H9 (cell line): ENCODE measurements at regions not wholly inside any gene's neighbourhood (a gene's known extent, or its start where the extent isn't known, plus 50 kb on each side); places are given as distances from the start of the nearest gene placed in this dataset.

Experiments
- DNase-seq: peaks from one replicate; pipeline ENCODE4 v3.0.0-alpha.2; 2017
- H2AFZ ChIP-seq: one replicate; pipeline ENCODE4 v1.6.1; 2013; ENCODE audit warnings: mild to moderate bottlenecking, low read length, control low read depth, moderate library complexity
- H2AK5ac ChIP-seq: 2 replicates; pipeline ENCODE4 v1.6.1; 2013; ENCODE audit warnings: low read length, control low read depth, mixed read lengths; ENCODE audit not compliant: insufficient read length
- H2BK120ac ChIP-seq: one replicate; pipeline ENCODE4 v1.6.1; 2013; ENCODE audit warnings: low read depth, mild to moderate bottlenecking, low read length, control low read depth, inconsistent platforms; ENCODE audit not compliant: poor library complexity, severe bottlenecking
- H2BK12ac ChIP-seq: 2 replicates; pipeline ENCODE4 v1.6.1; 2013; ENCODE audit warnings: low read length, control low read depth, mixed read lengths, low read depth; ENCODE audit not compliant: insufficient read length
- H2BK15ac ChIP-seq: 2 replicates; pipeline ENCODE4 v1.6.1; 2013; ENCODE audit warnings: low read depth, low read length, control low read depth
- H2BK20ac ChIP-seq: one replicate; pipeline ENCODE4 v1.6.1; 2013; ENCODE audit warnings: low read depth, mild to moderate bottlenecking, low read length, control low read depth, inconsistent platforms; ENCODE audit not compliant: poor library complexity, severe bottlenecking
- H2BK5ac ChIP-seq: 2 replicates; pipeline ENCODE4 v1.6.1; 2013; ENCODE audit warnings: low read length, control low read depth, mixed read lengths; ENCODE audit not compliant: insufficient read length
- H3K14ac ChIP-seq: 2 replicates; pipeline ENCODE4 v1.6.1; 2013; ENCODE audit warnings: low read length, control low read depth; ENCODE audit not compliant: insufficient read depth
- H3K18ac ChIP-seq: 2 replicates; pipeline ENCODE4 v1.6.1; 2013; ENCODE audit warnings: low read depth, mild to moderate bottlenecking, mixed read lengths, low read length, control low read depth; ENCODE audit not compliant: insufficient read length
- H3K23ac ChIP-seq: 2 replicates; pipeline ENCODE4 v1.6.1; 2013; ENCODE audit warnings: low read length, control low read depth, mixed read lengths, low read depth; ENCODE audit not compliant: insufficient read length
- H3K23me2 ChIP-seq: 2 replicates; pipeline ENCODE4 v1.6.1; 2013; ENCODE audit warnings: low read depth, mild to moderate bottlenecking, mixed read lengths, low read length, control low read depth; ENCODE audit not compliant: insufficient read length, poor library complexity, severe bottlenecking
- H3K27ac ChIP-seq: 2 replicates; pipeline ENCODE4 v1.5.1; 2013; ENCODE audit warnings: low read length, control low read depth, mixed read lengths, low read depth; ENCODE audit not compliant: insufficient read length
- H3K27me3 ChIP-seq: 2 replicates; pipeline ENCODE4 v1.6.1; 2013; ENCODE audit warnings: low read length, control low read depth, inconsistent platforms; ENCODE audit not compliant: insufficient read depth
- H3K4ac ChIP-seq: 2 replicates; pipeline ENCODE4 v1.6.1; 2013; ENCODE audit warnings: low read depth, mild to moderate bottlenecking, control low read depth, inconsistent platforms, low read length, moderate library complexity
- H3K4me1 ChIP-seq: 2 replicates; pipeline ENCODE4 v1.6.1; 2013; ENCODE audit warnings: low read length, control low read depth, inconsistent platforms; ENCODE audit not compliant: insufficient read depth
- H3K4me2 ChIP-seq: 2 replicates; pipeline ENCODE4 v1.6.1; 2013; ENCODE audit warnings: low read length, control low read depth, mixed read lengths; ENCODE audit not compliant: insufficient read length, insufficient read depth
- H3K56ac ChIP-seq: 2 replicates; pipeline ENCODE4 v1.6.1; 2013; ENCODE audit warnings: low read depth, mild to moderate bottlenecking, mixed read lengths, low read length, control low read depth; ENCODE audit not compliant: insufficient read length
- H3K79me1 ChIP-seq: 2 replicates; pipeline ENCODE4 v1.6.1; 2013; ENCODE audit warnings: low read depth, mild to moderate bottlenecking, moderate library complexity, low read length, control low read depth, inconsistent platforms; ENCODE audit not compliant: insufficient read depth, poor library complexity, severe bottlenecking
- H3K79me2 ChIP-seq: 2 replicates; pipeline ENCODE4 v1.6.1; 2013; ENCODE audit warnings: low read length, control low read depth, inconsistent platforms; ENCODE audit not compliant: insufficient read depth
- H3K9ac ChIP-seq: 2 replicates; pipeline ENCODE4 v1.6.1; 2013; ENCODE audit warnings: low read length, control low read depth, mixed read lengths; ENCODE audit not compliant: insufficient read length; ENCODE audit errors: extremely low read depth
- H3K9me3 ChIP-seq: one replicate; pipeline ENCODE4 v1.6.1; 2013; ENCODE audit warnings: low read depth, low read length, inconsistent platforms; ENCODE audit not compliant: control insufficient read depth
- H3T11ph ChIP-seq: one replicate; pipeline ENCODE4 v1.6.1; 2013; ENCODE audit warnings: mild to moderate bottlenecking, low read length, control low read depth, inconsistent platforms
- H4K20me1 ChIP-seq: one replicate; pipeline ENCODE4 v1.6.1; 2013; ENCODE audit not compliant: control insufficient read depth, insufficient read length, insufficient read depth
- H4K5ac ChIP-seq: 2 replicates; pipeline ENCODE4 v1.6.1; 2013; ENCODE audit warnings: low read depth, mild to moderate bottlenecking, mixed read lengths, low read length, control low read depth; ENCODE audit not compliant: insufficient read length
- H4K8ac ChIP-seq: replicated peaks from 2 replicates; pipeline ENCODE4 v1.6.1; 2013; ENCODE audit warnings: low read length, control low read depth, mixed read lengths, low read depth; ENCODE audit not compliant: insufficient read length
- H4K91ac ChIP-seq: 2 replicates; pipeline ENCODE4 v1.6.1; 2013; ENCODE audit warnings: low read depth, mild to moderate bottlenecking, moderate library complexity, mixed read lengths, low read length, control low read depth; ENCODE audit not compliant: insufficient read length
- H3K27ac Mint-ChIP-seq, 3 experiments: 2 replicates in 2 of 3; 3 replicates in 1 of 3; pipeline ENCODE4 v1.8.0; 2020 to 2021; ENCODE audit warnings: mixed read lengths in 3 of 3, mild to moderate bottlenecking in 1 of 3, moderate library complexity in 1 of 3
- H3K27me3 Mint-ChIP-seq: 2 replicates; pipeline ENCODE4 v1.8.0; 2021; ENCODE audit warnings: low read depth, mild to moderate bottlenecking, moderate library complexity, mixed read lengths
- H3K36me3 Mint-ChIP-seq, 3 experiments: 2 replicates in 2 of 3; 3 replicates in 1 of 3; pipeline ENCODE4 v1.8.0; 2020 to 2021; ENCODE audit warnings: low read depth in 3 of 3, mixed read lengths in 3 of 3; ENCODE audit not compliant: insufficient read depth in 1 of 3
- H3K4me1 Mint-ChIP-seq, 2 experiments: 2 replicates each; pipeline ENCODE4 v1.8.0; 2020; ENCODE audit warnings: mixed read lengths in 2 of 2
- H3K4me3 Mint-ChIP-seq, 2 experiments: 2 replicates in 1 of 2; 3 replicates in 1 of 2; pipeline ENCODE4 v1.8.0; 2020 to 2021; ENCODE audit warnings: mild to moderate bottlenecking in 2 of 2, mixed read lengths in 2 of 2, moderate library complexity in 1 of 2
- H3K9me3 Mint-ChIP-seq, 2 experiments: 2 replicates in 1 of 2; 3 replicates in 1 of 2; pipeline ENCODE4 v1.8.0; 2020; ENCODE audit warnings: mild to moderate bottlenecking in 2 of 2, mixed read lengths in 2 of 2, moderate library complexity in 1 of 2
- WGBS: extraction: QIAGEN DNeasy Blood & Tissue Kit; methylation state at CpG from one replicate; pipeline ENCODE4 v1.1.7; 2013; ENCODE audit warnings: missing lambda C conversion rate, low lambda C conversion rate, mixed read lengths; ENCODE audit not compliant: insufficient read length; ENCODE audit errors: extremely low coverage; 5-methylcytosine and 5-hydroxymethylcytosine counted together
- TF ChIP-seq, protein P1 (sequence below): fragments of 200-600 bp; sonication (generic); conservative IDR thresholded peaks from 3 replicates; pipeline ENCODE4 v1.8.0; 2021; ENCODE audit warnings: antibody characterized with exemption, mild to moderate bottlenecking

DNA sequence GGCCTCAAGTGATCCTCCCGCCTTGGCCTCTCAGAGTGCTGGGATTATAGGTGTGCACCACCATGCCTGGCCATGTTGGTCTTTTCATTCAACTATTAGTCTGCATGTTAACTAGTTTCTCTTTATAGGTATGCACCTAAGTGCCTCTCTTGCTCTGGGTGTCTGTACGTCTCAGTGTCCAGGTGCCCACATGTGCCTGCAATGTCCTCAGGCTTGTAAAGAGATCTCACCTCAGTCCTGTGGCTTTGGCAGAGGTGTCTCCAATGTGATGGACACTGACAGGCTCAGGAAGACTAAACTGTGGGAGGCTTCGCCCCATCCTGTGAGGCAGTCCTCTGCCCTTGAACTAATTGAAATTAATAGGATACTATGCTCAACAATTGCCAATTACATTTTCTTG is 526.3 kb downstream of the PTPRU start:
- Histone ChIP-seq H2BK120ac (no peak overlapping the region), H2BK5ac (no peak overlapping the region), H3K9ac (no peak overlapping the region), H3K27ac (no peak overlapping the region), H2BK12ac (no peak overlapping the region), H3K4me1 (no peaks in the 10 kb centered on the region), H3K79me1 (no peaks in the 10 kb centered on the region), H3K14ac (no peak overlapping the region), H3K18ac (no peak overlapping the region), H3K27me3 (no peaks in the 10 kb centered on the region), H3K4ac (no peak overlapping the region), H2AFZ (no peak overlapping the region), H3T11ph (no peak overlapping the region), H3K4me2 (no peak overlapping the region), H3K9me3 (no peaks in the 10 kb centered on the region), H4K5ac (no peak overlapping the region), H3K79me2 (no peaks in the 10 kb centered on the region), H3K56ac (no peak overlapping the region), H3K23me2 (no peaks in the 10 kb centered on the region), H3K23ac (no peak overlapping the region), H4K8ac (no peak overlapping the region), H2BK20ac (no peak overlapping the region), H2AK5ac (no peak overlapping the region), H2BK15ac (no peak overlapping the region), H4K20me1 (no peaks in the 10 kb centered on the region), H4K91ac (no peak overlapping the region)
- Mint-ChIP-seq H3K27me3 (peaks cover 18% of the 10 kb centered on the region), H3K27ac (no peak overlapping the region), H3K9me3 (peaks cover 2 to 3% of the 10 kb centered on the region in 2 experiments; a peak in 2 of 5 replicates), H3K36me3 (no peaks in the 10 kb centered on the region), H3K4me1 (no peaks in the 10 kb centered on the region; a peak in 2 of 4 replicates), H3K4me3 (no peak overlapping the region)
- DNase-seq, result peak; percentile 9
- WGBS, result no CpG with 5 or more reads among the region's 3 CpGs
- TF ChIP-seq, protein P1, sequence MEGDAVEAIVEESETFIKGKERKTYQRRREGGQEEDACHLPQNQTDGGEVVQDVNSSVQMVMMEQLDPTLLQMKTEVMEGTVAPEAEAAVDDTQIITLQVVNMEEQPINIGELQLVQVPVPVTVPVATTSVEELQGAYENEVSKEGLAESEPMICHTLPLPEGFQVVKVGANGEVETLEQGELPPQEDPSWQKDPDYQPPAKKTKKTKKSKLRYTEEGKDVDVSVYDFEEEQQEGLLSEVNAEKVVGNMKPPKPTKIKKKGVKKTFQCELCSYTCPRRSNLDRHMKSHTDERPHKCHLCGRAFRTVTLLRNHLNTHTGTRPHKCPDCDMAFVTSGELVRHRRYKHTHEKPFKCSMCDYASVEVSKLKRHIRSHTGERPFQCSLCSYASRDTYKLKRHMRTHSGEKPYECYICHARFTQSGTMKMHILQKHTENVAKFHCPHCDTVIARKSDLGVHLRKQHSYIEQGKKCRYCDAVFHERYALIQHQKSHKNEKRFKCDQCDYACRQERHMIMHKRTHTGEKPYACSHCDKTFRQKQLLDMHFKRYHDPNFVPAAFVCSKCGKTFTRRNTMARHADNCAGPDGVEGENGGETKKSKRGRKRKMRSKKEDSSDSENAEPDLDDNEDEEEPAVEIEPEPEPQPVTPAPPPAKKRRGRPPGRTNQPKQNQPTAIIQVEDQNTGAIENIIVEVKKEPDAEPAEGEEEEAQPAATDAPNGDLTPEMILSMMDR, result no peak
